ENCODE measurements at regions not wholly inside any gene's neighbourhood (a gene's known extent, or its start where the extent isn't known, plus 50 kb on each side); places are given as distances from the start of the nearest gene placed in this dataset.

DNA sequence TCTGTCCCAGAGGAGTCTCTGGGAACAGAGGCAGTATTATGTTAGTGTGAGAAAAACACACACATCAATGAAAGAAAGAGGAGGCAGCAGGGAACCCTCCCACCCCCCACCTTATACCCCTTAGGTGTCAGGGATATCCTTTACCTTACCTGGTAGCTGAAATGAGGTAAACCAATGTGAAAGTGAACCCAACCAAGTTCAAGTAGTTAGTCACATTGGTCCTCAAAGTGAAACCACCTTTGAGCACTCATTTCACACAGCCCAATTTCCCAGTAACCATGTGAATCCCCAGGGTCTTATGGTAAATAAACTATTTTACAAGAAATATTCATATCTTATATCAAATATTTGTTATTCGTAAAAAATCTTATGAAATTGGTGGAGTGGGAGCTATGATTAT, 377.8 kb downstream of the LRATD1 start:
- TF ChIP-seq, protein P1, sequence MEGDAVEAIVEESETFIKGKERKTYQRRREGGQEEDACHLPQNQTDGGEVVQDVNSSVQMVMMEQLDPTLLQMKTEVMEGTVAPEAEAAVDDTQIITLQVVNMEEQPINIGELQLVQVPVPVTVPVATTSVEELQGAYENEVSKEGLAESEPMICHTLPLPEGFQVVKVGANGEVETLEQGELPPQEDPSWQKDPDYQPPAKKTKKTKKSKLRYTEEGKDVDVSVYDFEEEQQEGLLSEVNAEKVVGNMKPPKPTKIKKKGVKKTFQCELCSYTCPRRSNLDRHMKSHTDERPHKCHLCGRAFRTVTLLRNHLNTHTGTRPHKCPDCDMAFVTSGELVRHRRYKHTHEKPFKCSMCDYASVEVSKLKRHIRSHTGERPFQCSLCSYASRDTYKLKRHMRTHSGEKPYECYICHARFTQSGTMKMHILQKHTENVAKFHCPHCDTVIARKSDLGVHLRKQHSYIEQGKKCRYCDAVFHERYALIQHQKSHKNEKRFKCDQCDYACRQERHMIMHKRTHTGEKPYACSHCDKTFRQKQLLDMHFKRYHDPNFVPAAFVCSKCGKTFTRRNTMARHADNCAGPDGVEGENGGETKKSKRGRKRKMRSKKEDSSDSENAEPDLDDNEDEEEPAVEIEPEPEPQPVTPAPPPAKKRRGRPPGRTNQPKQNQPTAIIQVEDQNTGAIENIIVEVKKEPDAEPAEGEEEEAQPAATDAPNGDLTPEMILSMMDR (IDR thresholded peaks at IDR 0.05; ENCODE audit: low read length), result no peak
- no peak for TF ChIP-seq EZH2 (IDR thresholded peaks at IDR 0.05; ENCODE audit: borderline replicate concordance, low read length)

Measured in OCI-LY1 (cell line).